ENCODE measurements at regions not wholly inside any gene's neighbourhood (a gene's known extent, or its start where the extent isn't known, plus 50 kb on each side); places are given as distances from the start of the nearest gene placed in this dataset.

DNA sequence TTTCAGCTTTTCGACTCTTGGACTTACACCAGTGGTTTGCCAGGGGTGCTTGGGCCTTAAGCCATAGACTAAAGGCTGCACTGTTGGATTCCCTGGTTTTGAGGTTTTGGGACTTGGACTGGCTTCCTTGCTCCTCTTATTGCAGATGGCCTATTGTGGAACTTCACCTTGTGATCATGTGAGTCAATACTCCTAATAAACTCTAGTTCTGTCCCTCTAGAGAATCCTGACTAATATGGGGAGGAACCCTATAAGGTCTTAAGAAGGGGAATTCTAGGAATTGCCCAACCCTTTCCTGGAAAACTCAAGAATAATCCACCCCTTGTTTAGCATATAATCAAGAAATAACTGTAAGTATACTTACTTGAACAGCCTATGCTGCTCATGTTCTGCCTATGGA, 491.8 kb downstream of the TMEM135 start:
- TF ChIP-seq, protein P1, sequence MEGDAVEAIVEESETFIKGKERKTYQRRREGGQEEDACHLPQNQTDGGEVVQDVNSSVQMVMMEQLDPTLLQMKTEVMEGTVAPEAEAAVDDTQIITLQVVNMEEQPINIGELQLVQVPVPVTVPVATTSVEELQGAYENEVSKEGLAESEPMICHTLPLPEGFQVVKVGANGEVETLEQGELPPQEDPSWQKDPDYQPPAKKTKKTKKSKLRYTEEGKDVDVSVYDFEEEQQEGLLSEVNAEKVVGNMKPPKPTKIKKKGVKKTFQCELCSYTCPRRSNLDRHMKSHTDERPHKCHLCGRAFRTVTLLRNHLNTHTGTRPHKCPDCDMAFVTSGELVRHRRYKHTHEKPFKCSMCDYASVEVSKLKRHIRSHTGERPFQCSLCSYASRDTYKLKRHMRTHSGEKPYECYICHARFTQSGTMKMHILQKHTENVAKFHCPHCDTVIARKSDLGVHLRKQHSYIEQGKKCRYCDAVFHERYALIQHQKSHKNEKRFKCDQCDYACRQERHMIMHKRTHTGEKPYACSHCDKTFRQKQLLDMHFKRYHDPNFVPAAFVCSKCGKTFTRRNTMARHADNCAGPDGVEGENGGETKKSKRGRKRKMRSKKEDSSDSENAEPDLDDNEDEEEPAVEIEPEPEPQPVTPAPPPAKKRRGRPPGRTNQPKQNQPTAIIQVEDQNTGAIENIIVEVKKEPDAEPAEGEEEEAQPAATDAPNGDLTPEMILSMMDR (conservative IDR thresholded peaks at IDR 0.05 in 1 of 2, IDR thresholded peaks at IDR 0.05 in 1 of 2; ENCODE audit: extremely low read depth in 1 of 2, insufficient read depth in 1 of 2, low read depth in 1 of 2, low read length in 2 of 2): no peak
- no peak for TF ChIP-seq EZH2 (IDR thresholded peaks at IDR 0.05; ENCODE audit: borderline replicate concordance, low read length)

All from mammary epithelial cell (primary cell).